Activated CD4-positive, alpha-beta T cell treated with anti-CD3 and anti-CD28 coated beads, Interleukin-2, Interleukin-6, amounts not matched to agents 100 ng/mL and 50 ng/mL, durations not matched to agents 16 hours and 8 hours (primary cell): ENCODE measurements at regions not wholly inside any gene's neighbourhood (a gene's known extent, or its start where the extent isn't known, plus 50 kb on each side); places are given as distances from the start of the nearest gene placed in this dataset.

Experiments
- DNase-seq: peaks from one replicate; pipeline ENCODE4 v3.0.0-alpha.2; 2020

DNA sequence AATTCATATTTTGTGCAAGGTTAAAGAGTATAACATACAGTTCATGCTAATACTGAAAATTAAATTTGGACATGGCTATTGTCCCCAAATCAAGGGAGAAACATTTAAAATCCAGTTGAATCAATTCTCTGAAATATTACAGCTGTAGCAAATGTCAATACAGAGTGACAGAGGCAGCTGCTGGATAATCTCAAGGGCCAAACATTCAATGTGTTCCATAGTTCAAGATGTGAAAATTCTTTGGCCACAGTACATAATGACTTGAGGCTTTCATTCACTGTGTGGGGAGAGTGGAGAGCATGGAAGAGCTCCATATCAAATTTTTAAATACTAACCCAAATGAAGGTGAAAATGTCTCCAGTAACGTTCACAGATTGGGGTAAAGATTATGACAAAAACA is 1192.8 kb upstream of the CADM2 start:
- DNase-seq: no peak

GRCh38 chr3:83769791-83770663 is 1188.8 kb upstream of the CADM2 start:
- DNase-seq: no peak

GRCh38 chr3:83770664-83771402 is 1188.0 kb upstream of the CADM2 start:
- DNase-seq: no peak

DNA sequence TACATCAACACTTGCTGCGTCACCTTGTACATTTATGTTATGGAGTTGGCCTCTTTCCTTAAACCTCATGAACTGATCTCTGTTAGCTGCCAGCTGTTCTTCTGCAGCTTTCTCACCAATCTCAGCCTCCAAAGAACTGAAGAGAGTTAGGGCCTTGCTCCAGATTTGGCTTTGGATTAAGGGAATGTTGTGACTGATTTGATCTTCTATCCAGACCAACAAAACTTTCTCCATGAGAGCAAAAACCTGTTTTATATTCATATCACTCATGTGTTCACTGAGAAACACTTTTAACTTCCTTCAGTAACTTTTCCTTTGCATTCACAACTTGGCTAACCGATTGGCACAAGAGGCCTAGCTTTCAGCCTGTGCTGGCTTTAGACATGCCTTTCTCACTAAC is 1156.0 kb upstream of the CADM2 start:
- DNase-seq: no peak

DNA sequence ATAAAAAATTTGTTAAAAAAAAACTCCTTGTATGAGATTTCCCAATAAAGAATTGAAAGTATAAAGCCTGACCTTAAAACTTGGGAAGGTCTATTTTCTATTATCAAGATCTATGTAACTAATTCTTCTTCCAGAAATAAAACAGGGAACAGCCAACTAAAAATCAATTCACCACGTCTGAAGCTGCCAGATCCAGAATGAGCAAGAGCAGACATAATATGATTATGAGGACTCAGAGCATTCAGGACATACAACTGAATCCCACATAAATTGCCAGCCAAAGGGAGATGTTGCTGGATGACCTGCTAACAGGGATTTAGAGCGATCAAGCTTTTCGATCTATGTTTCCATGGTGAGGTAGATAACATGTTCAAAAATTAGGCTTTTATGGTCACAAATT is 1151.3 kb upstream of the CADM2 start:
- DNase-seq: no peak

- no peak for DNase-seq
Observed at GRCh38 chr3:83813176-83813575, 1145.6 kb upstream of the CADM2 start.

- DNase-seq: no peak
Observed at GRCh38 chr3:83816653-83817052, 1142.1 kb upstream of the CADM2 start.

GRCh38 chr3:83821506-83821905 is 1137.3 kb upstream of the CADM2 start:
- no peak for DNase-seq

DNA sequence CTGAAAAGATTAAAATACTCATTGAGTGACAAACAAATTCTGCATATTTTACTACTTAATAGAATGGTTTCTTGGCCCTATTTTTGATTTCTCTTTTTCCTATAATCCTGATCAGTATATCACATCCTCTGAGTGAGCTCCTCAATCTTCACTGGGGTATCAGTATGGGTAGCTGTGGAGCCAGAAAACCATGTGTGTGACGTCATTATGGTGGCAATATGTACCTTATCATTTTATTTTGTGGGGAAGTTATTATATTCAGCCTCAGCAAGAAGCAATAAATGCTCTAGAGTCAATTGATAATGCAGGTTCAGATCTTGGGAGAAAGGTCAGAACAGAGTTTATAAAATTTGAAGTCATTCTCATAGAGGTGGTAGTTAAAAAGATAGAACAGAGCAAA is 1135.7 kb upstream of the CADM2 start:
- DNase-seq: no peak

GRCh38 chr3:83835040-83835439 is 1123.7 kb upstream of the CADM2 start:
- no peak for DNase-seq

- no peak for DNase-seq
Observed at GRCh38 chr3:83842511-83842910, 1116.3 kb upstream of the CADM2 start.

DNA sequence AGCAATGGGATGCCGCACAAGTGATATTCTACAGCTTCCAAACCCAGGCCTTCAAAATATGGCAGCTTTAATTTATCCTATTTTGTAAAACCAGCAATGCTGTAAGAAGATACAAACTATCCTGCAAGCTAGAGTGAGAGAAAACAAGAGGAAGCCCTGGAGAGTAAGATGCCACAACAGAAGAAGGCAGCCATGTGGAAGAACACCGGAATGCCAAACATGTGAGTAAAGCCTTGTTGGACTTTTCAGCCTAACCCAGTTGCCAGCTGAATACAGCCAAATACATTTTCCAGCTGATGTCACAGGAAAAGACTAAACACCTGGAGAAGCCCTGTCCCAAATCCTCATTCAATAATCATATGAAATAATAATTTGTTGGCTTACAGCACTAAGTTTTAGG is 1115.1 kb upstream of the CADM2 start:
- no peak for DNase-seq

GRCh38 chr3:83849106-83849730 is 1109.6 kb upstream of the CADM2 start:
- DNase-seq: no peak

DNA sequence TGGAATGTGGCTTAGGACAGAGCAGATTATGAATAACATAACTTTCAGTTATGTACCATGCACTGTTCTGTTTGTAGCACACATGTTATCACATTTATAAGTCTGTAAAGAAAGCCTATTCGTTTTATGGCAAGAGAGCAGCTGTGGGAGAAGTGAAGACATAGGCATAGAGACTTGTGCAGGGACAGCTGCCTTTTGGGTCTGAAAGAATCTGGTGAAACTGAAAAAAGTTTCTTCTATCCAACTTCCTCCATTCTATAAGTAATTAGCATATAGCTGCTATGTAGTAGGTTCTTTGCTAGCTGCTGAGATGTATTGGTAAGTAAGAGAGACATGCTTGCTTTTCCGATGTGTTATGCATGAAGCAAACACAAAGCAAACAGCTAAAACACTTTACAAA is 1095.4 kb upstream of the CADM2 start:
- no peak for DNase-seq

DNA sequence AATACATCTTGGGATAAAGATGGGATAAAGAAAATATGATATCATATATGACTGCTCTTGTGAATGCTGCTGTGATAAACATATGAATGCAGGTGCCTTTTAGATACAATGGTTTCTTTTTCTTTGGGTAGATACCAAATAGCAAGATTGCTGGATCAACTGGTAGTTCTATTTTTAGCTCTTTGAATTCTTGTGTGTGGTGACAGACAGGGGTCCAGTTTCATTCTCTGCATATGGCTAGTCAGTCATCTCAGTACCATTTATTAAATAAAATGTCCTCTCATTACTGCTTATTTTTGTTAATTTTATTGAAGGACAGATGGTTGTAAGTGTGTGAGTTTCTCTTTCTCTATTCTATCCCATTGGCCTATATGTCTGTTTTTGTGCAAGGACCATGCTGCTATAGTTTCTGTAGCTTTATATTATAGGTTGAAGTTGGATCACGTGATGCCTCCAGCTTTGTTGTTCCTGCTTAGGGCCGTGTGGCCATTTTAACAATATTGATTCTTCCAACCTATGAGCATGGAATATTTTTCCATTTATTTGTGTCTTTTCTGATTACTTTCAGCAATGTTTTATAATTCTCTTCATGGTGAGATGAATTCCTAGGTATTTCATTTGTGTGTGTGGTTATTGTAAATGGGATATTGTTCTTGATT is 1089.8 kb upstream of the CADM2 start:
- DNase-seq: no peak

- DNase-seq: no peak
Observed at GRCh38 chr3:83873550-83873949, 1085.2 kb upstream of the CADM2 start.

- DNase-seq: no peak
Observed at GRCh38 chr3:83877910-83878309, 1080.9 kb upstream of the CADM2 start.

- no peak for DNase-seq
Observed at GRCh38 chr3:83882701-83883100, 1076.1 kb upstream of the CADM2 start.

GRCh38 chr3:83890039-83890762 is 1068.6 kb upstream of the CADM2 start:
- DNase-seq: no peak

DNA sequence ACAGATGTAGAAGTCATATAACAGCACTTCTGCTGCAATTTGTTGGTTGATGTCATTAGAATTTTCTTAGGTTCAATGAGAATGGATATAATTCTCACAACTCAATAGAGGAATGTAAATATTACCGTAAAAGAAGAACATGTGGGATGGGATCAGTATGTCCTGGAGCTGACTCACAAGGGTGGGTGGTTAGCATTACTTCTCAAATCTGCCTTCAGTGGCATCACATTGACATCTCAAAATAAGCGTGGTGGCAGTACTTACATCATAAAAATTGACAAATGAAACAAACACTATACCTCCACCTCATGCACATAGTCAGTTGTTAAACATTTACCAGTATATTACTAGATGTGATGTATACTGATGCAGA is 1068.0 kb upstream of the CADM2 start:
- DNase-seq: no peak

DNA sequence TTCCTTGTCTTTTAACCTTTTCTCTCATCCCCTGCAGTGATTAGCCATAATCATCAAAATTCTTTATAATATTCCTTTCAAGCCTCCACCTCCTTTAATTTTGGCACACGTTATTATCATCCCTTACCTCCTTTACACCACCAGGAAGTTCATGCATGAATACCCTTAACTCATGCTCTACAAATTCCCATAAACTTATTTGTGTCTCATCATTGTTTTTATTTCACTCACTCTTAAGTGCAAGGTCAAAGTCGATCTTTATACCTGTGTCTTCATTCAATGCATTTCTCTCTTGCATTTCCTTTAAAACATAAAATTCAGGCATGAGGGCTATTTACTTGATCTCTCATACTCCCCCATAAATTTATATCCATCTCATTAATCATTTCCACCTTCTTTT is 1064.6 kb upstream of the CADM2 start:
- no peak for DNase-seq

- DNase-seq: no peak
Observed at GRCh38 chr3:83895892-83896291, 1062.9 kb upstream of the CADM2 start.
